GM23338 (cell line): ENCODE measurements at regions not wholly inside any gene's neighbourhood (a gene's known extent, or its start where the extent isn't known, plus 50 kb on each side); places are given as distances from the start of the nearest gene placed in this dataset.

Experiments used
- ATAC-seq: fragments of 200-7000 bp; cut with Tn5 transposase; 3 replicates; pipeline ENCODE4 v1.9.1; 2020
- DNase-seq: peaks from one replicate; pipeline ENCODE4 v3.0.0-alpha.2; 2015; ENCODE audit warnings: low spot score
- H2AFZ ChIP-seq: fragments of 200-600 bp; sonication (generic); 2 replicates; pipeline ENCODE4 v1.8.0; 2016; ENCODE audit warnings: antibody characterized with exemption, mild to moderate bottlenecking, moderate library complexity
- H3F3A ChIP-seq: fragments of 200-600 bp; sonication (generic); replicated peaks from 2 replicates; pipeline ENCODE4 v1.8.0; 2017; ENCODE audit warnings: antibody characterized with exemption, mixed run types, low read depth
- H3K27ac ChIP-seq: fragments of 200-600 bp; sonication (generic); 2 replicates; pipeline ENCODE4 v1.6.1; 2016; ENCODE audit warnings: low read depth
- H3K27me3 ChIP-seq: fragments of 200-600 bp; sonication (generic); 2 replicates; pipeline ENCODE4 v1.8.0; 2016; ENCODE audit warnings: mild to moderate bottlenecking, mixed run types, moderate library complexity; ENCODE audit not compliant: insufficient read depth
- H3K36me3 ChIP-seq: fragments of 200-600 bp; sonication (generic); 2 replicates; pipeline ENCODE4 v1.8.0; 2016; ENCODE audit warnings: mild to moderate bottlenecking; ENCODE audit not compliant: insufficient read depth
- H3K4me1 ChIP-seq: fragments of 200-600 bp; sonication (generic); 2 replicates; pipeline ENCODE4 v1.8.0; 2016; ENCODE audit warnings: mild to moderate bottlenecking, moderate library complexity; ENCODE audit not compliant: insufficient read depth
- H3K4me2 ChIP-seq: fragments of 200-600 bp; sonication (generic); 2 replicates; pipeline ENCODE4 v1.7.1; 2017; ENCODE audit warnings: mixed run types
- H3K4me3 ChIP-seq: fragments of 200-600 bp; sonication (generic); 2 replicates; pipeline ENCODE4 v1.6.1; 2016; ENCODE audit warnings: mixed run types
- H3K79me2 ChIP-seq: fragments of 200-600 bp; sonication (generic); replicated peaks from 2 replicates; pipeline ENCODE4 v1.8.0; 2017; ENCODE audit warnings: mild to moderate bottlenecking; ENCODE audit not compliant: insufficient read depth
- H3K9me2 ChIP-seq: fragments of 200-600 bp; sonication (generic); 2 replicates; pipeline ENCODE4 v1.8.0; 2017; ENCODE audit not compliant: insufficient read depth
- H4K20me1 ChIP-seq: fragments of 200-600 bp; sonication (generic); replicated peaks from 2 replicates; pipeline ENCODE4 v1.8.0; 2017; ENCODE audit warnings: mild to moderate bottlenecking; ENCODE audit not compliant: insufficient read depth
- H3K27ac Mint-ChIP-seq: 2 replicates; pipeline ENCODE4 v1.8.0; 2020; ENCODE audit warnings: inconsistent platforms, mild to moderate bottlenecking, moderate library complexity, mixed read lengths
- H3K27me3 Mint-ChIP-seq: 3 replicates; pipeline ENCODE4 v1.8.0; 2022; ENCODE audit warnings: low read depth, mild to moderate bottlenecking, moderate library complexity, mixed read lengths, inconsistent platforms; ENCODE audit not compliant: insufficient read depth, poor library complexity
- H3K36me3 Mint-ChIP-seq: 3 replicates; pipeline ENCODE4 v1.8.0; 2021; ENCODE audit warnings: low read depth, mild to moderate bottlenecking, inconsistent platforms, moderate library complexity, mixed read lengths
- H3K4me1 Mint-ChIP-seq: 3 replicates; pipeline ENCODE4 v1.8.0; 2020; ENCODE audit warnings: mild to moderate bottlenecking, inconsistent platforms, mixed read lengths
- H3K4me3 Mint-ChIP-seq: 3 replicates; pipeline ENCODE4 v1.8.0; 2021; ENCODE audit warnings: moderate library complexity, mild to moderate bottlenecking, inconsistent platforms, mixed read lengths
- H3K9me3 Mint-ChIP-seq: 3 replicates; pipeline ENCODE4 v1.8.0; 2020; ENCODE audit warnings: moderate library complexity, mild to moderate bottlenecking, inconsistent platforms, mixed read lengths
- CREB1 ChIP-seq: fragments of 250-450 bp; sonication (Bioruptor Pico); IDR thresholded peaks from 2 replicates; pipeline ENCODE4 v1.5.0; 2020; ENCODE audit warnings: low read depth, mild to moderate bottlenecking, moderate library complexity
- CTCF ChIP-seq, 2 experiments: fragments of 200-600 bp in 1 of 2; sonication (generic) in 1 of 2; conservative IDR thresholded peaks; 2 replicates each; pipeline versions ENCODE4 v1.5.1 to v1.6.1; 2016 to 2017; ENCODE audit warnings: antibody characterized with exemption in 2 of 2, low read depth in 2 of 2, mild to moderate bottlenecking in 2 of 2, moderate library complexity in 1 of 2
- ETS1 ChIP-seq: IDR thresholded peaks from 2 replicates; pipeline ENCODE4 v1.6.1; 2016; ENCODE audit warnings: antibody characterized with exemption
- JUNB ChIP-seq: IDR thresholded peaks from one replicate; pipeline ENCODE4 v1.6.1; 2016; ENCODE audit warnings: antibody characterized with exemption; ENCODE audit not compliant: unreplicated experiment
- NANOG ChIP-seq: IDR thresholded peaks from 2 replicates; pipeline ENCODE4 v1.6.1; 2016; ENCODE audit warnings: antibody characterized with exemption, borderline replicate concordance
- POLR2AphosphoS5 ChIP-seq: IDR thresholded peaks from 2 replicates; pipeline ENCODE4 v1.6.1; 2016; ENCODE audit warnings: antibody characterized with exemption, low read depth
- ZNF462 ChIP-seq: fragments of 250-450 bp; sonication (Bioruptor Pico); IDR thresholded peaks from 2 replicates; pipeline ENCODE4 v1.5.0; 2020; ENCODE audit warnings: mild to moderate bottlenecking, moderate library complexity

- peaks cover 2% of the 10 kb centered on the region for H3K27me3 Mint-ChIP-seq
- Histone ChIP-seq H4K20me1 (no peaks in the 10 kb centered on the region), H3K36me3 (no peaks in the 10 kb centered on the region), H3K4me3 (peak overlapping the region; percentile 27; the same call in 1 of the 2 replicates), H3K4me1 (peaks cover 16% of the 10 kb centered on the region), H3K4me2 (peak overlapping the region; percentile 37), H3F3A (no peaks in the 10 kb centered on the region), H3K27ac (peak overlapping the region; percentile 79; the same call in 1 of the 2 replicates), H2AFZ (no peak overlapping the region), H3K9me2 (no peaks in the 10 kb centered on the region), H3K79me2 (no peaks in the 10 kb centered on the region), H3K27me3 (no peaks in the 10 kb centered on the region)
- peak; percentile 78 for DNase-seq
- peak; percentile 99 for ATAC-seq
- H3K4me3 Mint-ChIP-seq: peak overlapping the region; percentile 10; the same call in 2 of the 3 replicates
- no peak for TF ChIP-seq ZNF462 (CRISPR knock-in tag)
- TF ChIP-seq CTCF (conservative IDR thresholded peaks at IDR 0.05; ENCODE audit: low read depth in 2 of 2): no peak
- no peak for TF ChIP-seq JUNB
- no peak for TF ChIP-seq CREB1
- TF ChIP-seq POLR2AphosphoS5: no peak
- TF ChIP-seq ETS1: no peak
- peak; percentile 57; the same call in 1 of the 2 replicates for TF ChIP-seq NANOG
- no peaks in the 10 kb centered on the region for H3K36me3 Mint-ChIP-seq
- H3K27ac Mint-ChIP-seq: peak overlapping the region; percentile 82
- H3K9me3 Mint-ChIP-seq: no peaks in the 10 kb centered on the region
- peaks cover 25% of the 10 kb centered on the region for H3K4me1 Mint-ChIP-seq
Measured at GRCh38 chrX:151239751-151240150, 63.4 kb downstream of the GPR50 start.
